ENCODE measurements at regions not wholly inside any gene's neighbourhood (a gene's known extent, or its start where the extent isn't known, plus 50 kb on each side); places are given as distances from the start of the nearest gene placed in this dataset.

GRCh38 chr18:38801640-38802039 is 1236.0 kb upstream of the CELF4 start:
- intact Hi-C loops (cut with micrococcal nuclease): no loop called here
- H3K4me3 ChIP-seq (ENCODE audit: low read length): no peak overlapping the region
- no peak for TF ChIP-seq EZH2phosphoT487 (IDR thresholded peaks at IDR 0.05; ENCODE audit: borderline replicate concordance, low read length)
- no TSS peak for BruUV-seq (replicated peaks)
- no peaks in the 10 kb centered on the region for H3K36me3 ChIP-seq (ENCODE audit: low read depth, low read length)
- H3K4me2 ChIP-seq (ENCODE audit: low read length): no peak overlapping the region
- DNase-seq (no peak), ATAC-seq (no peak)
- POLR2A ChIA-PET (ENCODE audit: unreplicated experiment): no interaction called here
- CTCF ChIA-PET: no interaction called here
- H3K9me2 ChIP-seq (replicated peaks; ENCODE audit: low read length): no peaks in the 10 kb centered on the region
- no peaks in the 10 kb centered on the region for H3K9me3 ChIP-seq (ENCODE audit: low read length)
- H3K27me3 ChIP-seq (ENCODE audit: low read length): no peaks in the 10 kb centered on the region
- H2AFZ ChIP-seq (ENCODE audit: low read length): no peak overlapping the region
- H3K4me1 ChIP-seq (ENCODE audit: insufficient read depth, low read length): no peaks in the 10 kb centered on the region
- no peak overlapping the region for H3K27ac ChIP-seq (ENCODE audit: low read length)
- H3K79me2 ChIP-seq (ENCODE audit: low read length): no peaks in the 10 kb centered on the region
- no peak overlapping the region for H3K9ac ChIP-seq (ENCODE audit: low read length)
- H4K20me1 ChIP-seq (ENCODE audit: low read length): no peaks in the 10 kb centered on the region
- no peaks in the 10 kb centered on the region for H3F3A ChIP-seq (ENCODE audit: low read length, unreplicated experiment)

- Histone ChIP-seq H3F3A (ENCODE audit: low read length, unreplicated experiment) (no peaks in the 10 kb centered on the region), H3K4me1 (ENCODE audit: insufficient read depth, low read length) (no peaks in the 10 kb centered on the region), H4K20me1 (ENCODE audit: low read length) (no peaks in the 10 kb centered on the region), H3K27ac (ENCODE audit: low read length) (no peak overlapping the region), H3K9ac (ENCODE audit: low read length) (no peak overlapping the region), H3K27me3 (ENCODE audit: low read length) (no peaks in the 10 kb centered on the region), H3K79me2 (ENCODE audit: low read length) (no peaks in the 10 kb centered on the region), H2AFZ (ENCODE audit: low read length) (no peak overlapping the region), H3K9me2 (replicated peaks; ENCODE audit: low read length) (no peaks in the 10 kb centered on the region), H3K4me3 (ENCODE audit: low read length) (no peak overlapping the region), H3K36me3 (ENCODE audit: low read depth, low read length) (no peaks in the 10 kb centered on the region), H3K9me3 (ENCODE audit: low read length) (no peaks in the 10 kb centered on the region), H3K4me2 (ENCODE audit: low read length) (no peak overlapping the region)
- ATAC-seq: no peak
- ChIA-PET CTCF (no interaction called here), POLR2A (ENCODE audit: unreplicated experiment) (no interaction called here)
- no TSS peak for BruUV-seq (replicated peaks)
- DNase-seq: no peak
- no peak for TF ChIP-seq EZH2phosphoT487 (IDR thresholded peaks at IDR 0.05; ENCODE audit: borderline replicate concordance, low read length)
- no peak for TF ChIP-seq EZH2 (IDR thresholded peaks at IDR 0.05; ENCODE audit: low read length, unreplicated experiment)
- TF ChIP-seq, protein P1, sequence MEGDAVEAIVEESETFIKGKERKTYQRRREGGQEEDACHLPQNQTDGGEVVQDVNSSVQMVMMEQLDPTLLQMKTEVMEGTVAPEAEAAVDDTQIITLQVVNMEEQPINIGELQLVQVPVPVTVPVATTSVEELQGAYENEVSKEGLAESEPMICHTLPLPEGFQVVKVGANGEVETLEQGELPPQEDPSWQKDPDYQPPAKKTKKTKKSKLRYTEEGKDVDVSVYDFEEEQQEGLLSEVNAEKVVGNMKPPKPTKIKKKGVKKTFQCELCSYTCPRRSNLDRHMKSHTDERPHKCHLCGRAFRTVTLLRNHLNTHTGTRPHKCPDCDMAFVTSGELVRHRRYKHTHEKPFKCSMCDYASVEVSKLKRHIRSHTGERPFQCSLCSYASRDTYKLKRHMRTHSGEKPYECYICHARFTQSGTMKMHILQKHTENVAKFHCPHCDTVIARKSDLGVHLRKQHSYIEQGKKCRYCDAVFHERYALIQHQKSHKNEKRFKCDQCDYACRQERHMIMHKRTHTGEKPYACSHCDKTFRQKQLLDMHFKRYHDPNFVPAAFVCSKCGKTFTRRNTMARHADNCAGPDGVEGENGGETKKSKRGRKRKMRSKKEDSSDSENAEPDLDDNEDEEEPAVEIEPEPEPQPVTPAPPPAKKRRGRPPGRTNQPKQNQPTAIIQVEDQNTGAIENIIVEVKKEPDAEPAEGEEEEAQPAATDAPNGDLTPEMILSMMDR (conservative IDR thresholded peaks at IDR 0.05; ENCODE audit: low read depth, low read length): no peak
- intact Hi-C loops (cut with micrococcal nuclease): no loop called here
These were observed 1231.2 kb upstream of the CELF4 start for GRCh38 chr18:38796762-38797161.

GRCh38 chr18:38792731-38793130 is 1227.1 kb upstream of the CELF4 start:
- no peaks in the 10 kb centered on the region for H3K27me3 ChIP-seq (ENCODE audit: low read length)
- no TSS peak for BruUV-seq (replicated peaks)
- no peaks in the 10 kb centered on the region for H3K36me3 ChIP-seq (ENCODE audit: low read depth, low read length)
- no peak overlapping the region for H2AFZ ChIP-seq (ENCODE audit: low read length)
- H3K4me1 ChIP-seq (ENCODE audit: insufficient read depth, low read length): no peaks in the 10 kb centered on the region
- POLR2A ChIA-PET (ENCODE audit: unreplicated experiment): no interaction called here
- no peak overlapping the region for H3K9ac ChIP-seq (ENCODE audit: low read length)
- H3K4me2 ChIP-seq (ENCODE audit: low read length): no peak overlapping the region
- DNase-seq (no peak), ATAC-seq (no peak)
- H3F3A ChIP-seq (ENCODE audit: low read length, unreplicated experiment): no peaks in the 10 kb centered on the region
- no peaks in the 10 kb centered on the region for H3K9me2 ChIP-seq (replicated peaks; ENCODE audit: low read length)
- no peak overlapping the region for H3K27ac ChIP-seq (ENCODE audit: low read length)
- CTCF ChIA-PET: no interaction called here
- intact Hi-C loops (cut with micrococcal nuclease): no loop called here
- no peaks in the 10 kb centered on the region for H3K9me3 ChIP-seq (ENCODE audit: low read length)
- no peak overlapping the region for H3K4me3 ChIP-seq (ENCODE audit: low read length)
- TF ChIP-seq EZH2phosphoT487 (IDR thresholded peaks at IDR 0.05; ENCODE audit: borderline replicate concordance, low read length) (no peak), EZH2 (IDR thresholded peaks at IDR 0.05; ENCODE audit: low read length, unreplicated experiment) (no peak)
- TF ChIP-seq, protein P1 (conservative IDR thresholded peaks at IDR 0.05; ENCODE audit: low read depth, low read length): no peak
- H4K20me1 ChIP-seq (ENCODE audit: low read length): no peaks in the 10 kb centered on the region
- no peaks in the 10 kb centered on the region for H3K79me2 ChIP-seq (ENCODE audit: low read length)
